ENCODE measurements at regions not wholly inside any gene's neighbourhood (a gene's known extent, or its start where the extent isn't known, plus 50 kb on each side); places are given as distances from the start of the nearest gene placed in this dataset.

DNA sequence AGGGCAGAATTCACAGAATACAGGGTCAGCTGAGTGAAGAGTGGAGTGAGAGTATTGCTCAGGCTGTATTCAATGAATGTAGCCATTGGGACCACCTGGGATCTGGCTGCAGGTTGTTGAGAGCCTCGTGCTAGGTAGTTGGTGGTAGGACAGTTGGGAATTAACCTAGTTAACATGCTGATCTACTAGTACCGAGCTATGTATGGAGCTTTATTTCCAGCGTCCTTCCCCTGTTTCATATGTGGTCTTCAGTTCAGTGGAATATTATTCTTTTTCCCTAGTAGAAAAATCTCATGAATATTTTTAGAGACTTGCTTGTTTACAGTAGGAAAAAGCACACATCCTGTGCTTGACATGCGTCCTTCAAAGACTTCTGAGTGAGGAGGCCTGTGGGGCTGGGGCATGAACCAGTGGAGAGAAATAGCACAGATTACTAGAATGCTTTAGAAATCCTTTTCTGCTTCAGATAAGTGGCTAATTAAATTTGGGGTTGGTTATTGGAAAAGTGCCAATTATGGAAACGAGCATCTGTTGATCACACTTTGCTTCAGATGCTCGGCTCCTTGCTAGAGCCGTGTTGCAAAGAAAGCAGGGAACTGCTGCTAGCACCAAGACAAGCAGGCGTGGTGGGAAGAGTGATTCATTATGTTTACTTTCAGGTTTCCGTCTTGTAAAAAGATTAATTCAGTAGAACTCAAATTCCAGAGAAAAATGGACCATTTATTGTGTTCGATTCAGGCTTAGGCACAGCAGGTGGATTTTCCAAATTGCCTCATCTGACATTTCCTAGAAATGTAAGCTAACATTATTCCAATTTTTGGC, 53.6 kb downstream of the ARF6 start:
- ChIA-PET POLR2A (no interaction called here), CTCF (interaction anchor here (0.5 kb wide), 1 partner anchor 25 kb away, joined by 3 read pairs; no protein-coding TSS in a partner anchor)
- Histone ChIP-seq H3K27ac (ENCODE audit: low read depth, low read length) (no peak overlapping the region), H3K4me3 (ENCODE audit: low read depth, low read length) (no peak overlapping the region), H3K9me3 (ENCODE audit: control insufficient read depth, insufficient read depth, low read length) (no peaks in the 10 kb centered on the region), H3K27me3 (ENCODE audit: control insufficient read depth, insufficient read depth, low read length) (no peaks in the 10 kb centered on the region)
- DNase-seq (ENCODE audit: low read depth, low spot score): no peak
- no peak for TF ChIP-seq CTCF (IDR thresholded peaks at IDR 0.05; ENCODE audit: low read depth, low read length)

DNA sequence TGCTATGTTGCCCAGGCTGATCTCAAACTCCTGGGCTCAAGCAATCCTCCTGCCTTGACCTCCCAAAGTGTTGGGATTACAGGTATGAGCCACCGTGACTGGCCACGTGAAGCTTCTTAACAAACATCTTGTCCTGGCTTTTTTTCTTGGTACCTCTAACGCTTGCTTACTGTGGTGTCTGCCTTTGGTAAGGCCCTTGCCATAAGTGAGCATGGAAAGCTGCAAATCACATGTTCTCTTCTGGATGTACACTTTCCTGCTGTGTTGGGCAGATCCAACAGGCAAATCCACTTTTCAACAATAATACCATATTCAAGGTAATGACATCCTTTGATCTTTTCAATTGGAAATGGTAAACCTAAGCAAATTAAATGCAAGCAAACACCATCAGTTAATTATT, 54.6 kb downstream of the ARF6 start:
- ChIA-PET POLR2A (no interaction called here), CTCF (no interaction called here)
- Histone ChIP-seq H3K4me3 (ENCODE audit: low read depth, low read length) (no peak overlapping the region), H3K27me3 (ENCODE audit: control insufficient read depth, insufficient read depth, low read length) (no peaks in the 10 kb centered on the region), H3K27ac (ENCODE audit: low read depth, low read length) (no peak overlapping the region), H3K9me3 (ENCODE audit: control insufficient read depth, insufficient read depth, low read length) (no peaks in the 10 kb centered on the region)
- TF ChIP-seq CTCF (IDR thresholded peaks at IDR 0.05; ENCODE audit: low read depth, low read length): no peak
- no peak for DNase-seq (ENCODE audit: low read depth, low spot score)

- no peak overlapping the region for H3K27ac ChIP-seq (ENCODE audit: low read depth, low read length)
- no peaks in the 10 kb centered on the region for H3K27me3 ChIP-seq (ENCODE audit: control insufficient read depth, insufficient read depth, low read length)
- ChIA-PET CTCF (interaction anchor here (0.6 to 2.8 kb wide), 2 partner anchors 51 to 89 kb away, joined by 3 to 14 read pairs; no protein-coding TSS in a partner anchor), POLR2A (interaction anchor here (0.6 kb wide), 2 partner anchors 45 to 105 kb away, joined by 3 read pairs; no protein-coding TSS in a partner anchor)
- TF ChIP-seq CTCF (IDR thresholded peaks at IDR 0.05; ENCODE audit: low read depth, low read length): no peak
- no peaks in the 10 kb centered on the region for H3K9me3 ChIP-seq (ENCODE audit: control insufficient read depth, insufficient read depth, low read length)
- H3K4me3 ChIP-seq (ENCODE audit: low read depth, low read length): no peak overlapping the region
- no peak for DNase-seq (ENCODE audit: low read depth, low spot score)
These were observed 57.7 kb downstream of the ARF6 start for GRCh38 chr14:49950275-49951228.

DNA sequence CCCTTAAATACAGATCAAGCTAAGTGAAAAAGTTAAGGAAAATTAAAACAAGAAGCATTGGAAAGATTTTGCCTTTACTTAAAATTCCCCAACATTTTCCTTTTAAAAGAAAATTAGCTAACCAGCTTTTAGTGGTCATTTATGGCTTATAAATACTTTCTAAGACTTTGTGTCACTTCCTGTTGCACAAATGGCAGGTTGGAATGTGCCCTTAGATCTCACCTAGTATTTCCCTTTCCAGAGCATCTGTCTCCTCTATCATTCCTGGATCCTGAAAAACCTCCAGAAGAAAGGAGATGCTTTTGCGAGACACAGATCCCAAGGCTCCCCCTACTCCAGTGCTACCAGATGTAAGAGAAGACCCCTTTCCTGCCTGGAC, 58.3 kb downstream of the ARF6 start:
- DNase-seq (ENCODE audit: low read depth, low spot score): no peak
- no peaks in the 10 kb centered on the region for H3K27me3 ChIP-seq (ENCODE audit: control insufficient read depth, insufficient read depth, low read length)
- no peak overlapping the region for H3K27ac ChIP-seq (ENCODE audit: low read depth, low read length)
- no peaks in the 10 kb centered on the region for H3K9me3 ChIP-seq (ENCODE audit: control insufficient read depth, insufficient read depth, low read length)
- H3K4me3 ChIP-seq (ENCODE audit: low read depth, low read length): no peak overlapping the region
- ChIA-PET POLR2A (interaction anchor here (0.6 kb wide), 1 partner anchor 106 kb away, joined by 3 read pairs; no protein-coding TSS in a partner anchor), CTCF (interaction anchor here (2.8 kb wide), 1 partner anchor 90 kb away, joined by 14 read pairs; no protein-coding TSS in a partner anchor)
- no peak for TF ChIP-seq CTCF (IDR thresholded peaks at IDR 0.05; ENCODE audit: low read depth, low read length)

Data from AG04450 (cell line).